Stimulated activated CD8-positive, alpha-beta memory T cell treated with anti-CD3 and anti-CD28 coated beads, Interleukin-12 subunit alpha, Interleukin-12 subunit beta, amount 100 ng/mL, for 24 hours (primary cell): ENCODE measurements at regions not wholly inside any gene's neighbourhood (a gene's known extent, or its start where the extent isn't known, plus 50 kb on each side); places are given as distances from the start of the nearest gene placed in this dataset.

ENCODE experiments used
- DNase-seq: peaks from one replicate; pipeline ENCODE4 v3.0.0-alpha.2; 2020; ENCODE audit errors: extremely low read depth

DNA sequence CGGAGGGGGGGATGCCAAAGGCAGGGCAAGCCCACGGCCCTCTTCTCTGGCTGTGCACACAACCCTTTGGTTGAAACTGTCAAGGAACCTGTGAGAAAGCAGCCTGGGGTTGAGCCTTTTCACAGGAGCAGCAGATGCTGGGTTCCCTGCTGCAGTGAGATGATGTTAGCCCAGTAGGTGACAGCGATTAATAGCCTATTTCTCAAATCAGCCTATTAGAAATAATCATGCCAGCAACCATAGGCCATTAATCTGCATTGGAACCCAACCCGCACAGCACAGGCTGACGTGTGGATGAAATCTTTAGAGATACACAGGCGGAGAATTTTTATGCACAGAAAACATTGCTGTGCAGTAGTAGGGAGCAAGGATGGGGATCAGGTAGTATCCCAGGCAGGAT, 637.5 kb downstream of the AJAP1 start:
- DNase-seq = no peak

DNA sequence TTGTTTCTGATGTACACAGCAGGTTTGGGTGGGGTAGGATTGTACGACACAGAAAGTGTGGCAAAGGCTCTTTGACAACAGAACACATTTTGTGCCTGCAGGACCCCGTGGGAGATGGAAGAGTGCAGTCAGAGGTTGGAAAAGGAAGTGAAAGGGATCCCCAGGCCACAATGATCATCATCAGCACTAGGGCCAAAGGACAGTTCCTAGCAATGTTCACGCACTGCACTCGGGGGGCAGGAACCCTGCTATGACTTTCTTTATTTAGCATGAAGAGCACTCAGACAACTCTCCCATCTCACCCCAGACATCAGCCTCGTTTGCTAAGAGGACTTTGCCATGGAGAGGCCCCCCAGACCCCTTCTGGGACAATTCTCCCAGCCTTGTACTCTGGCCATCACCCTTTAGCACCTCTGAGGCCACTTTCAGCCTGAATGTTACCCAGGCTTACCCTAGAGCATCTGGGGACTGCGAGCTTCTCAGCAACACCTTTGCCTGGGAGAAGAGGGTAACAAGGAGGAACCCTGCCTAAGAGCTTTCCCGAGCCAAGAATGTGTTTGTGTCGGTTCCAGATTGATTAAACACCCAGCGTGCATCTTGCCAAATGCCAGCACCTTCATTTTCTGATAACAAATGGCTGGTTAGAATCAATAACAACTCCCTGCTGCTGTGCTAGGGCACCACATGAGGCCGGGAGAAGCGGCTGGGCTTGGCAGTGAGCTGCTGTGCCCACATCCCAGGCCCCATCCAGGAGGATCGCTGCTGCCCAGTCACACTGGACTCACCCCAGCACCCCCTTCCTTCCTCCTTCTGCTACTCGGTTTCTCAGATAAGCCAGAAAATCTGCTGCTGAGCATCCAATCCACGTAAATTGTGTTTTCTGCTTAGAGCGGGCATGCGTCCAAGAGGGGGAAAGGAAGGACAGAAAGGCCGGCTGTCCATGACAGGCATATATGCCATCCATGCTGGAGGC, 633.1 kb downstream of the AJAP1 start:
- DNase-seq = no peak

DNA sequence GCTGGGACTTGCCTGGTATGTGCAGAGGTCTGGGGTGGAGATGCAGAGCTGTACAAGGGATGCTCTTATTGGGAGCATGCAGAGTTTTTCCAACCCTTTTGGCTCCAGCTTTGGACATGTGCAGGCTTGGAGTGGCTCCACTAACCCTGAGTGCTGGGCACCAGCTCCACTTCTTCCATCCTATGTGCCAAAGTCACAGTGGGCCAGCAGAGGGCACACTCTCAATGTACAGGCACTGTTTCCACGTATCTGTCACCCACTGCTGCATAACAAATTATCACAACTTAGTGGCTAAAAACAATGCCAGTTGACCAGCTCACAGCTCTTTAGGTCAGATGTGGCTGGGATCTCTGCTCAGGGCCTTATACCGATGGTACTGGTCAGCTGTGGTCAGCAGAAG, 631.8 kb downstream of the AJAP1 start:
- DNase-seq = peak; percentile 11

GRCh38 chr1:5274527-5274926, 620.1 kb downstream of the AJAP1 start:
- no peak for DNase-seq

DNA sequence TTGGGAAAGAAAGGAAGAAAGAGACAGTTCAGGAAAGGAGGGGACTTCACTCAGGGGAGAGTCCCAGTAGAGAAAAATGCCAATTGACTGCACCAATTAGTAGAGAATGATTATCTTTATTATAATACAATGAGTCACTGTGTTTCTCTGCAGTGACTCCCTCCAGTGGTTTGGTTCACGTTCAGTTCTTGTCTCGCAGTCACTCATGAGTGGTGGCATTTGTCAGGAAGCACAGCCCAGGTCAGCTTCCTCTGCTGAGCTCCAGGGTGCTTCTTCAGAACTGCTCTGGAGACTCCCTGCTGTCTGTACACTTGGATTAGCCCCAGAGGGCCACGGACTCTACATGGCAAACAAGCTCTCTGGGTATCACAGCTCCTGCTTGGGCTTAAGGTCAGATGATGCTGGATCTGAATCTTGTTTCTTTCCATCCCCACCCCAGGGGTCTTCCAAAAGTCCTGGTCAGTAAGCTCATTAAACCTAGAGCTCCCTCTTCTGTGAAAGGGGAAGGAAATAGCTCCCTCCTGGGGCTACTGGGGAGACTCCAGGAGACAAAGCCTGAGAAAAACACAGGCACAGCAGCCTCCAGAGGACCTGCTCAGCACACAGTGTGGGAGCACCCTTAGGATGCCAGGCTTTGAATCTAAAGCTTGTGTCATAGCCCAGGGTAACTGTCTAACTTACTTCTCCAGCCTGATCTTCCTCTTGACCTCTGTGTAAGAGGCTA, 619.0 kb downstream of the AJAP1 start:
- no peak for DNase-seq

DNA sequence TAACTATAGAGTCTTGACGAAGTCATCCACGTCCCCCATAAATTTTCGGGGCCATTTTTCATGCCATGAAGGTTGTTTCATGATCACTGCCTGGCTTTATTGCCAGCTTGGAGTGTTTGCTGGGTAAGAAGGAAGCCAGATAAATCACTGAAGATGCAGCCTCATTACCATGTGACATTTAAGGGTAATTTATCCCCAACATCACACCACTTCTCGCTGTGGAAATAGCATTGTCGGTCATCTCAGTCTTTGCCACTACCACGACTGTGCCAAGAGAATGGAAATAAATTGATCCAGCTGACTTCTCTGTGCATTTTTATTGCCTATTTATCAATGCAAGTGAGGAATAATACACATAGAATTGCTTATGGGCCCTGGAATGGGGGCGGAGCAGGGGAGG, 617.9 kb downstream of the AJAP1 start:
- DNase-seq = no peak

DNA sequence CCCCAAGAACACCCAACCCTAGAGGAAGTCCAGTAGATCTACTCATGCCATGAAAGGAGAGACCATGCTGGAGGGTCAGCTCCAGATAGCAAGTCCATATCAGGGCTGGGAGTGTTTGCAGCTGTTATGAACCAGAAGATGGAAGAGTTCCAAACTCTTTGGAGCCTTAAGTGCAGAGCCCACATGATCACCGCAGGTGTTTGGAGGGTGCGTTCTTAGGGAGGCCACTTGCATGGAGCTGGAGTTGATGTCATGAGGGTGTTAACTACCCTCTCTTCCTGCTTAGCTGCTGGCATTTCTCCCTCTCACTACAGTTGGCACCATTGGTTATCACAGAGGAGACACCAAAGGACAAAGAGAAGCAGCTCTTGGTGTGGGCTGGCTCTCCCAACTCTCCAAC, 616.9 kb downstream of the AJAP1 start:
- no peak for DNase-seq

GRCh38 chr1:5269901-5270300, 615.5 kb downstream of the AJAP1 start:
- DNase-seq = no peak

GRCh38 chr1:5267603-5268235, 613.3 kb downstream of the AJAP1 start:
- DNase-seq = no peak

DNA sequence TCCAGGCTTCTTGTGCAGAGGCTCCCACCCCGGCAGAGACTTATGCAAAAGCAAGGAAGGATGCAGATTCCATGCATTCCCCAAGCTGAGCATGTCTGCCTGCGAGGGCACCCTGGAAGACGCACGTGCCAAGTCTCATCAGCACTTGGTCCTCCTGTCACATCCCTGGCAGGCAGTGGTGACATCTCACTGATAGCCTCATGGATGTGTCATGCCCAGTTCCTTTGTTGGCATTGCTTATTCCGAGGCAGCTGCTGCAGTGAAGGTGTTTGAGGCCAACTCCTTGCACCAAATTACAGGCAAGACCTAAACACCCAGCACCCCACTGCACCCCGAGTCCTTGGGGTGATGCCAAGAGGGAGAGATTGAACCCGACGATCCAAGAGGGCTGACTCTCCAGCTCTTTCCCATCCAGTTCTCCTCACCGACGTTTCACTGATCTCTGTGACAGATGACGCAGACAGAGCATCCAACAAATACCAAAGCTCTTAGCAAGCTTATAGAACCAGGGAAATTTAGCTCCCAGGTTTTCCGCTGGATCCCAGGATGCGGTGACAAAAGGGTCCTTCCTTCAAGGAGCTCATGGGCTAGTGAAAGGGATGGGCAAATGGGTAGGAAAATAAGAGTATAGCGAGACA, 611.1 kb downstream of the AJAP1 start:
- DNase-seq = no peak

GRCh38 chr1:5264476-5264875, 610.1 kb downstream of the AJAP1 start:
- DNase-seq = no peak

DNA sequence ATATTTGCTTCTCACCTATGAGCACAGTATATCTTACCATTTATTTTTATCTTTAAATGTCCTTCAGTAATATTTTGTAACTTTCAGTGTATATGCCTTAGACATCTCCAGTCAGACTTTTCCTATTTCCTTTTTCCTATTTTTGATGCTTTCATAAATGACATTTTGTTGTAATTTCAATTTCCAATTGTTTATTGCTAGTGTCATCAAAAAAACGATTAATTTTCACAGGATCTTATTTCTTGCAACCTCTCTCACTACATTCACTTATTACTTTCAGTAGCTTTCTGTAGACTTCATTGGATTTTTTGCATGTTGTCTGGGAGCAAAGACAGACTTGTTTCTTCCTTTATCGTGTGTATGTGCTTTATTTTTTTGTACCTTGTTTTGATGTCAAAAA, 602.4 kb downstream of the AJAP1 start:
- no peak for DNase-seq

- no peak for DNase-seq
Measured at GRCh38 chr1:5254975-5255374, 600.6 kb downstream of the AJAP1 start.

GRCh38 chr1:5254131-5254725, 599.8 kb downstream of the AJAP1 start:
- no peak for DNase-seq

GRCh38 chr1:5253036-5253435, 598.6 kb downstream of the AJAP1 start:
- no peak for DNase-seq

- no peak for DNase-seq
Measured at GRCh38 chr1:5250336-5250735, 595.9 kb downstream of the AJAP1 start.

DNA sequence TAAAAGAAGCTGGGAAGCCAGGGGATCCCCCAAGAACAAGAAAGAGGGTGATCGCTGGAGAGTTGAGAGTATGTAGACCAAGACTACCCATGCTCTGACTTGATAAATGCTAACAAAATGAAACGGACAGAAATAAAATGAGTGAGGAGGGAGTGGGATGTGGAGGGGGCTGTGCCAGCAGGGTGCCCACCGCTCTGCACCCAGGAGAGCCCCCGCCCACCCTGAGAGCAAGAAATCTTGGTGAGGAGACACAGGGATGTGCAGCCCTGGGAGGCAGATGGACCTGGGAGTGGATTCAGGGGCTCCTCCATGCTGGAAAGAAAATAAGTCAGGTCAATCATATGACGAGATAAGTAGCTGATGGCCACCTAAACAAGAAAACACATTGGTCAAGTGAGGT, 590.9 kb downstream of the AJAP1 start:
- DNase-seq = no peak

DNA sequence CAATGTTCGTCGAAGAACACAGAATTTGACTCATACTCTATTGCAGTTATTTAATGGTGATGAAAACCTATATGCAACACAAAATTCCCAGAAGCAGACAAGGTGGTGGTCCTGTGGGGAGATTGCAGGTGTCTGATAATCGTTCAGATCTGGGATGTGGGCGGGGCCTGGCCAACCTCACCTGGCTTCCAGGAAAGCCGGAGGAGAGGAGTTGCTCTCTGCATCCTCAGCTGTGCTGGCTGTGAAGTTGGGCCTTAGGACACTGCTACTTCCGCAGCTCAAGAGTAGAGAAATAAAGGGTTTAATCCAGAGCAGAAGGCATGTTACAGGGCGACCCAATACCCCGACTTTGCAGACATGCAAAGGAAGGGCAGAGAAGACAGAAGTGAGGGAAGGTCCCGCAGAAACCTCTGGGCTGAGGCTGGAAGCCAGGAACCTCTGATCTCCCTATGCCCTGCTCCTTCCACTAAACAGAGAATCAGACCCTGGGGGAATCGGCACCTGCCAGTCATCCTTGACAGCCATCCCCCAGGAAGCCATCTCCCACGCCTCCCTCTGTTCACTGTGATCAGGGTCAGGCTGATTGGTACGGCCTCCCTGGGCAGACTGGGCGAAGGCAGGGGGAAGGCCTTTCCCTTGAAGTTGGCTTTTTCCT, 590.3 kb downstream of the AJAP1 start:
- no peak for DNase-seq

- DNase-seq = no peak
Measured at GRCh38 chr1:5242850-5243249, 588.4 kb downstream of the AJAP1 start.

- no peak for DNase-seq
Measured at GRCh38 chr1:5239911-5240310, 585.5 kb downstream of the AJAP1 start.
